ENCODE measurements at regions not wholly inside any gene's neighbourhood (a gene's known extent, or its start where the extent isn't known, plus 50 kb on each side); places are given as distances from the start of the nearest gene placed in this dataset.

DNA sequence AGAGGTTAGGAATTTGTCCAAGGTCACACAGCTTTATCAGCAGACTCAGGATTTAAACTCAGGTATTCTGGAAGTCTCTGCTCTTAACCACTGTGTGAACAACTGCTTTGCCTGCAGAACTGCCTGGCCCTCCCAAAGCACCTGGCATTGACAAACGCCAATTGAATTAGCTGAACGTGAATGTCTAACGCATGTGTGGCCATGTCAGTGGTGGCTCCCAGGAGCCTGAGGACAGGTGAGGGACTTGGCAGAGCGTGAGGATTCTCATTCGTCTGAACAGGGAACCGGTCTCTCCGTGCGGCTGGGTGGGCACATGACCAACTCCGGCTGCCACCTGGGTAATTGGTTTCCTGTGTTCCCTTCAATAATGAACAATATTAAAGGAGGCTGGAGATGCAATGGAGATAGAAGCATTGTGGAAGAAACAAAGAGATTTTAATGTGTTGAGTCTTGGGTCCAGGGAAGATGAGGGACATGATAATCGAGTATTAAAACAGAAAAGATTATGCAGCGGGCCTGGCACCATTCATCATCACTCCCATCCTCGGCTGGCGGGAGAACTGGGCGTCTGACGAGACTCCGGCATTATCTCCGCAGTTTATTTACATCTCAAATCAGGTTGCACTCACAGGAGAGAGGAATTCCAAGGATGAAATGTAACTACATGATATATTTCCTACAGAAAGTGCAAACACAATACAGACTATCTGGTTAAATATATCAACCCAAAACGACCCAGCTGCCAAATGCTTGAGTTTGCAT lies 113.5 kb downstream of the NPIPB5 start:
- TF ChIP-seq, protein P1, sequence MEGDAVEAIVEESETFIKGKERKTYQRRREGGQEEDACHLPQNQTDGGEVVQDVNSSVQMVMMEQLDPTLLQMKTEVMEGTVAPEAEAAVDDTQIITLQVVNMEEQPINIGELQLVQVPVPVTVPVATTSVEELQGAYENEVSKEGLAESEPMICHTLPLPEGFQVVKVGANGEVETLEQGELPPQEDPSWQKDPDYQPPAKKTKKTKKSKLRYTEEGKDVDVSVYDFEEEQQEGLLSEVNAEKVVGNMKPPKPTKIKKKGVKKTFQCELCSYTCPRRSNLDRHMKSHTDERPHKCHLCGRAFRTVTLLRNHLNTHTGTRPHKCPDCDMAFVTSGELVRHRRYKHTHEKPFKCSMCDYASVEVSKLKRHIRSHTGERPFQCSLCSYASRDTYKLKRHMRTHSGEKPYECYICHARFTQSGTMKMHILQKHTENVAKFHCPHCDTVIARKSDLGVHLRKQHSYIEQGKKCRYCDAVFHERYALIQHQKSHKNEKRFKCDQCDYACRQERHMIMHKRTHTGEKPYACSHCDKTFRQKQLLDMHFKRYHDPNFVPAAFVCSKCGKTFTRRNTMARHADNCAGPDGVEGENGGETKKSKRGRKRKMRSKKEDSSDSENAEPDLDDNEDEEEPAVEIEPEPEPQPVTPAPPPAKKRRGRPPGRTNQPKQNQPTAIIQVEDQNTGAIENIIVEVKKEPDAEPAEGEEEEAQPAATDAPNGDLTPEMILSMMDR (IDR thresholded peaks at IDR 0.05): no peak
- TF ChIP-seq POLR2A (IDR thresholded peaks at IDR 0.05) (no peak), POLR2AphosphoS5 (IDR thresholded peaks at IDR 0.05) (no peak)
